HL-60 (cell line): ENCODE measurements at regions not wholly inside any gene's neighbourhood (a gene's known extent, or its start where the extent isn't known, plus 50 kb on each side); places are given as distances from the start of the nearest gene placed in this dataset.

Source experiments
- DNase-seq, 2 experiments: peaks; one replicate each; pipeline ENCODE4 v3.0.0-alpha.2; 2010 to 2020; ENCODE audit warnings: low read depth in 1 of 2, low spot score in 1 of 2
- H3K27ac ChIP-seq: fragments of 250-450 bp; sonication (Bioruptor Pico); replicated peaks from 2 replicates; pipeline ENCODE4 v1.5.1; 2020; ENCODE audit warnings: mild to moderate bottlenecking, moderate library complexity
- H3K27me3 ChIP-seq: fragments of 250-450 bp; sonication (Bioruptor Pico); 2 replicates; pipeline ENCODE4 v1.5.1; 2021; ENCODE audit warnings: mild to moderate bottlenecking, moderate library complexity; ENCODE audit not compliant: insufficient read depth, poor library complexity, severe bottlenecking
- H3K4me3 ChIP-seq: replicated peaks from 2 replicates; pipeline ENCODE4 v1.5.1; 2011; ENCODE audit warnings: mild to moderate bottlenecking, control low read depth, low read length; ENCODE audit not compliant: insufficient read depth
- CTCF ChIP-seq: IDR thresholded peaks from one replicate; pipeline ENCODE4 v1.5.1; 2011; ENCODE audit warnings: low read length, control low read depth, inconsistent platforms; ENCODE audit not compliant: insufficient read depth
- GABPA ChIP-seq: IDR thresholded peaks from 2 replicates; pipeline ENCODE4 v1.6.1; 2012; ENCODE audit warnings: low read depth
- POLR2AphosphoS5 ChIP-seq: IDR thresholded peaks from 2 replicates; pipeline ENCODE4 v1.6.1; 2012; ENCODE audit warnings: low read depth
- REST ChIP-seq: IDR thresholded peaks from 2 replicates; pipeline ENCODE4 v1.6.1; 2012; ENCODE audit warnings: low read depth; ENCODE audit not compliant: insufficient replicate concordance
- SPI1 ChIP-seq: IDR thresholded peaks from 2 replicates; pipeline ENCODE4 v1.6.1; 2012; ENCODE audit warnings: low read depth, mild to moderate bottlenecking, borderline replicate concordance

GRCh38 chr2:118315606-118316005 lies 227.3 kb downstream of the INSIG2 start:
- DNase-seq: no peak
- TF ChIP-seq GABPA (no peak), POLR2AphosphoS5 (no peak)
- H3K27ac ChIP-seq: no peak overlapping the region
- H3K27me3 ChIP-seq: peaks cover 17% of the 10 kb centered on the region
- no peak overlapping the region for H3K4me3 ChIP-seq

GRCh38 chr2:118312969-118313756 lies 224.9 kb downstream of the INSIG2 start:
- Histone ChIP-seq H3K4me3 (no peak overlapping the region), H3K27ac (no peak overlapping the region), H3K27me3 (peaks cover 29% of the 10 kb centered on the region)
- TF ChIP-seq GABPA (no peak), REST (no peak), POLR2AphosphoS5 (no peak)
- DNase-seq: no peak

- DNase-seq: no peak
- no peak for TF ChIP-seq GABPA
- no peak for TF ChIP-seq SPI1
- no peak for TF ChIP-seq POLR2AphosphoS5
- no peak for TF ChIP-seq CTCF
- no peak for TF ChIP-seq REST
- H3K4me3 ChIP-seq: no peak overlapping the region
- peaks cover 30% of the 10 kb centered on the region for H3K27me3 ChIP-seq
- no peak overlapping the region for H3K27ac ChIP-seq
Observed at GRCh38 chr2:118310681-118311429, 222.6 kb downstream of the INSIG2 start.

GRCh38 chr2:118309946-118310680 lies 221.8 kb downstream of the INSIG2 start:
- DNase-seq: no peak
- TF ChIP-seq GABPA: no peak
- no peak for TF ChIP-seq REST
- no peak for TF ChIP-seq SPI1
- no peak for TF ChIP-seq POLR2AphosphoS5
- TF ChIP-seq CTCF: no peak
- H3K27ac ChIP-seq: no peak overlapping the region
- H3K27me3 ChIP-seq: peaks cover 30% of the 10 kb centered on the region
- H3K4me3 ChIP-seq: no peak overlapping the region
